SK-N-SH treated with all-trans-retinoic acid at 6 μM for 48 hours (cell line): ENCODE measurements at regions not wholly inside any gene's neighbourhood (a gene's known extent, or its start where the extent isn't known, plus 50 kb on each side); places are given as distances from the start of the nearest gene placed in this dataset.

Source experiments
- ATAC-seq: fragments of 200-7000 bp; cut with Tn5 transposase; 3 replicates; pipeline ENCODE4 v1.9.1; 2020; ENCODE audit warnings: mild to moderate bottlenecking, moderate library complexity
- ARNTL ChIP-seq: fragments of 450-650 bp; formaldehyde crosslinking; IDR thresholded peaks from 2 replicates; pipeline ENCODE4 v1.5.0; 2020; ENCODE audit warnings: low read depth, mild to moderate bottlenecking, moderate library complexity, borderline replicate concordance
- BACH2 ChIP-seq: fragments of 250-450 bp; sonication (Bioruptor Pico); IDR thresholded peaks from 2 replicates; pipeline ENCODE4 v1.9.0; 2021; ENCODE audit warnings: mild to moderate bottlenecking, borderline replicate concordance
- CSDC2 ChIP-seq: fragments of 250-450 bp; sonication (Bioruptor Pico); IDR thresholded peaks from 2 replicates; pipeline ENCODE4 v1.5.0; 2020; ENCODE audit warnings: mild to moderate bottlenecking, moderate library complexity
- ESRRG ChIP-seq: fragments of 250-450 bp; sonication (Bioruptor Pico); IDR thresholded peaks from 2 replicates; pipeline ENCODE4 v1.6.1; 2021; ENCODE audit warnings: mild to moderate bottlenecking
- GLIS3 ChIP-seq: fragments of 250-450 bp; sonication (Bioruptor Pico); IDR thresholded peaks from 2 replicates; pipeline ENCODE4 v1.5.0; 2020; ENCODE audit warnings: mild to moderate bottlenecking, moderate library complexity
- OSR1 ChIP-seq: fragments of 250-450 bp; sonication (Bioruptor Pico); IDR thresholded peaks from 2 replicates; pipeline ENCODE4 v1.8.0; 2022; ENCODE audit warnings: moderate library complexity, mild to moderate bottlenecking, inconsistent platforms
- PPARA ChIP-seq: fragments of 250-450 bp; sonication (Bioruptor Pico); IDR thresholded peaks from 2 replicates; pipeline ENCODE4 v1.5.0; 2020; ENCODE audit warnings: mild to moderate bottlenecking, borderline replicate concordance
- RARB ChIP-seq: fragments of 250-450 bp; sonication (Bioruptor Pico); IDR thresholded peaks from 2 replicates; pipeline ENCODE4 v1.8.0; 2021; ENCODE audit warnings: mild to moderate bottlenecking, moderate library complexity
- SNAI2 ChIP-seq: fragments of 250-450 bp; sonication (Bioruptor Pico); IDR thresholded peaks from 2 replicates; pipeline ENCODE4 v1.5.0; 2020; ENCODE audit warnings: mild to moderate bottlenecking, moderate library complexity
- TCF4 ChIP-seq: fragments of 250-450 bp; sonication (Bioruptor Pico); IDR thresholded peaks from 2 replicates; pipeline ENCODE4 v1.8.0; 2021; ENCODE audit warnings: mild to moderate bottlenecking, moderate library complexity, borderline replicate concordance
- TOX ChIP-seq: fragments of 250-450 bp; sonication (Bioruptor Pico); IDR thresholded peaks from 2 replicates; pipeline ENCODE4 v1.8.0; 2021; ENCODE audit warnings: mild to moderate bottlenecking, moderate library complexity, borderline replicate concordance
- ZC3H10 ChIP-seq: fragments of 250-450 bp; sonication (Bioruptor Pico); IDR thresholded peaks from 2 replicates; pipeline ENCODE4 v1.5.1; 2021; ENCODE audit warnings: mild to moderate bottlenecking, moderate library complexity
- ZFP3 ChIP-seq: fragments of 250-450 bp; sonication (Bioruptor Pico); IDR thresholded peaks from 2 replicates; pipeline ENCODE4 v1.5.0; 2020; ENCODE audit warnings: mild to moderate bottlenecking, moderate library complexity
- ZFP30 ChIP-seq: fragments of 450-650 bp; formaldehyde crosslinking; IDR thresholded peaks from 2 replicates; pipeline ENCODE4 v1.5.0; 2022; ENCODE audit warnings: mild to moderate bottlenecking, moderate library complexity
- ZNF565 ChIP-seq: fragments of 450-650 bp; formaldehyde crosslinking; conservative IDR thresholded peaks from 2 replicates; pipeline ENCODE4 v1.5.0; 2020; ENCODE audit warnings: low read depth, mild to moderate bottlenecking, moderate library complexity
- ZNF70 ChIP-seq: fragments of 450-650 bp; formaldehyde crosslinking; IDR thresholded peaks from 2 replicates; pipeline ENCODE4 v1.5.0; 2020; ENCODE audit warnings: mild to moderate bottlenecking, moderate library complexity
- ZNF8 ChIP-seq: fragments of 450-650 bp; formaldehyde crosslinking; IDR thresholded peaks from 2 replicates; pipeline ENCODE4 v1.5.0; 2020; ENCODE audit warnings: mild to moderate bottlenecking, moderate library complexity
- TF ChIP-seq, protein P1 (sequence below): fragments of 250-450 bp; sonication (Bioruptor Pico); IDR thresholded peaks from 2 replicates; pipeline ENCODE4 v1.8.0; 2021; ENCODE audit warnings: low read depth, mild to moderate bottlenecking, moderate library complexity, borderline replicate concordance
- TF ChIP-seq, protein P2 (sequence below): fragments of 250-450 bp; sonication (Bioruptor Pico); IDR thresholded peaks from 2 replicates; pipeline ENCODE4 v1.5.1; 2020; ENCODE audit warnings: low read depth, mild to moderate bottlenecking, moderate library complexity
- TF ChIP-seq, protein P3 (sequence below): fragments of 250-450 bp; sonication (Bioruptor Pico); IDR thresholded peaks from 2 replicates; pipeline ENCODE4 v1.5.1; 2021; ENCODE audit warnings: mild to moderate bottlenecking, moderate library complexity
- TF ChIP-seq, protein P4 (sequence below): fragments of 250-450 bp; sonication (Bioruptor Pico); IDR thresholded peaks from 2 replicates; pipeline ENCODE4 v1.8.0; 2020; ENCODE audit warnings: mild to moderate bottlenecking, moderate library complexity, borderline replicate concordance
- TF ChIP-seq, protein P5 (sequence below): fragments of 250-450 bp; sonication (Bioruptor Pico); IDR thresholded peaks from 2 replicates; pipeline ENCODE4 v1.5.0; 2020; ENCODE audit warnings: mild to moderate bottlenecking, moderate library complexity

- no peak for TF ChIP-seq ZFP3
- no peak for TF ChIP-seq TOX
- no peak for TF ChIP-seq RARB (CRISPR knock-in tag)
- TF ChIP-seq BACH2: no peak
- no peak for TF ChIP-seq ZNF70
- TF ChIP-seq, protein P1, sequence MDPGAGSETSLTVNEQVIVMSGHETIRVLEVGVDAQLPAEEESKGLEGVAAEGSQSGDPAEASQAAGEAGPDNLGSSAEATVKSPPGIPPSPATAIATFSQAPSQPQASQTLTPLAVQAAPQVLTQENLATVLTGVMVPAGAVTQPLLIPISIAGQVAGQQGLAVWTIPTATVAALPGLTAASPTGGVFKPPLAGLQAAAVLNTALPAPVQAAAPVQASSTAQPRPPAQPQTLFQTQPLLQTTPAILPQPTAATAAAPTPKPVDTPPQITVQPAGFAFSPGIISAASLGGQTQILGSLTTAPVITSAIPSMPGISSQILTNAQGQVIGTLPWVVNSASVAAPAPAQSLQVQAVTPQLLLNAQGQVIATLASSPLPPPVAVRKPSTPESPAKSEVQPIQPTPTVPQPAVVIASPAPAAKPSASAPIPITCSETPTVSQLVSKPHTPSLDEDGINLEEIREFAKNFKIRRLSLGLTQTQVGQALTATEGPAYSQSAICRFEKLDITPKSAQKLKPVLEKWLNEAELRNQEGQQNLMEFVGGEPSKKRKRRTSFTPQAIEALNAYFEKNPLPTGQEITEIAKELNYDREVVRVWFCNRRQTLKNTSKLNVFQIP (CRISPR knock-in tag): no peak
- TF ChIP-seq ZFP30 (CRISPR knock-in tag): no peak
- TF ChIP-seq, protein P2, sequence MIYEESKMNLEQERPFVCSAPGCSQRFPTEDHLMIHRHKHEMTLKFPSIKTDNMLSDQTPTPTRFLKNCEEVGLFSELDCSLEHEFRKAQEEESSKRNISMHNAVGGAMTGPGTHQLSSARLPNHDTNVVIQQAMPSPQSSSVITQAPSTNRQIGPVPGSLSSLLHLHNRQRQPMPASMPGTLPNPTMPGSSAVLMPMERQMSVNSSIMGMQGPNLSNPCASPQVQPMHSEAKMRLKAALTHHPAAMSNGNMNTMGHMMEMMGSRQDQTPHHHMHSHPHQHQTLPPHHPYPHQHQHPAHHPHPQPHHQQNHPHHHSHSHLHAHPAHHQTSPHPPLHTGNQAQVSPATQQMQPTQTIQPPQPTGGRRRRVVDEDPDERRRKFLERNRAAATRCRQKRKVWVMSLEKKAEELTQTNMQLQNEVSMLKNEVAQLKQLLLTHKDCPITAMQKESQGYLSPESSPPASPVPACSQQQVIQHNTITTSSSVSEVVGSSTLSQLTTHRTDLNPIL: no peak
- TF ChIP-seq, protein P3, sequence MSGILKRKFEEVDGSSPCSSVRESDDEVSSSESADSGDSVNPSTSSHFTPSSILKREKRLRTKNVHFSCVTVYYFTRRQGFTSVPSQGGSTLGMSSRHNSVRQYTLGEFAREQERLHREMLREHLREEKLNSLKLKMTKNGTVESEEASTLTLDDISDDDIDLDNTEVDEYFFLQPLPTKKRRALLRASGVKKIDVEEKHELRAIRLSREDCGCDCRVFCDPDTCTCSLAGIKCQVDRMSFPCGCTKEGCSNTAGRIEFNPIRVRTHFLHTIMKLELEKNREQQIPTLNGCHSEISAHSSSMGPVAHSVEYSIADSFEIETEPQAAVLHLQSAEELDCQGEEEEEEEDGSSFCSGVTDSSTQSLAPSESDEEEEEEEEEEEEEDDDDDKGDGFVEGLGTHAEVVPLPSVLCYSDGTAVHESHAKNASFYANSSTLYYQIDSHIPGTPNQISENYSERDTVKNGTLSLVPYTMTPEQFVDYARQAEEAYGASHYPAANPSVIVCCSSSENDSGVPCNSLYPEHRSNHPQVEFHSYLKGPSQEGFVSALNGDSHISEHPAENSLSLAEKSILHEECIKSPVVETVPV (CRISPR knock-in tag): no peak
- TF ChIP-seq SNAI2: no peak
- no peak for TF ChIP-seq PPARA (CRISPR knock-in tag)
- no peak for TF ChIP-seq ZNF8 (CRISPR knock-in tag)
- no peak for TF ChIP-seq ZNF565 (CRISPR knock-in tag)
- no peak for TF ChIP-seq TCF4 (CRISPR knock-in tag)
- no peak for TF ChIP-seq ZC3H10 (CRISPR knock-in tag)
- TF ChIP-seq OSR1 (CRISPR knock-in tag): no peak
- TF ChIP-seq, all 23 proteins: peak for 0
- no peak for ATAC-seq
These were observed 1581.3 kb downstream of the EFNB2 start for GRCh38 chr13:104954210-104954609.

DNA sequence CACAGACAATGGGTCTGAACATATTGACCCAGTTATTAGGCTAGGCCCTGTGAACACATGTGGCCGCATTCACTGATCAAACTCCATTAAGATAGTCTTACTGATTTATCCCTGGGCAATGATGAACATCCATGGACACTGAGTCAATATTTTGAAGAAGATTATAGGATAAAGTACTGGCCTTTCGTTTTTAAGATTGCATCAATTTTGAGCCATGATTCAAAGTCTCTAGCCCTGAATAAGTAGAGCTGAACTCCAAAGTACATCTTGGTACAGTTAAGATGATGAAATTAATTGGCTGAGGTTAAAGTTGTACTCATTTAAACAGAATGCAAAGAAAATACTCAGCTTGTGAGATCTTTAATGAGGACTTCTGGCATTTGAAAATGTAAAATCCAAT, 1581.9 kb downstream of the EFNB2 start:
- no peak for ATAC-seq
- TF ChIP-seq TCF4 (CRISPR knock-in tag) (peak; percentile 51; the same call in 1 of the 2 replicates), GLIS3 (CRISPR knock-in tag) (no peak)

DNA sequence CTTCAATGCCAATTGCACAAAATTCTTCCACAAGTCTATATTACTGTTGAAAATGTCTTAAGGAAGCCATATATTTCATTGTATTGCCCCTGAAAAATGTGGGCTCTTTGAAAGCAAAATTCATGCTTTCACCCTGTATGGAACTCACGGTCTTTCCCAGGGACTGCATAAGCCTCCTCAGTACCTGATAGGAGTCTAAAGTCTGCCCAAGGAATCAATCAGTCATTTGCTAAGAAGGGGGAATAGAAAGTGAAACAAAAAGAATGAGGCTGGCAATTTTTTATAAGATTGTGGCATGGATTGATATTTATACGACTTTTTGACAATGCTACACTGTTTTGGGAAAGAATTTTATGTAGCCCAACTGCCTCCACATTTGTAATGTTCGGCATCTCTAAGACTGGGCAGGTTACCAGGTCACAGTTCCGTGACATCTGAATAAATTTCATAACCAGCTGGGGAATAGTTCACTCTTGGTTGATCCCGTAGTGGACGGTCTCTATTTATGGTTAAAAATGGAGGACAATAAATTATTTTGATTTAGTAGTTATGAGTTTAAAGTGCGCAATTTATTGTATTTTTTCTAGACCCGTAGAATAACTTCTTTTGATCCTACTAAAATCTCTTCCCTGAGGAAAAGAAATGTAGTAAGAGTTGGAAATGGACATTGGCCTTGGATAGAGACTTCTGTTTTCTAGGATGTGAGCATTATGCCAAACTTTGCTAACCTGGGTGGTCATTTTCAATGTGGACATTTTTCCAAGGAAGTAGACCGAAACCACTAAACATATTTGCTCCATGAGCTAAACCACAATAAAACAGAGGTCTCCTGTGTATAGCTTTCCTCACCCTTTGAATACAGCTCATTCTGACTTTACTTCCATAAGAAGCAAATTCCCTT, 1585.4 kb downstream of the EFNB2 start:
- no peak for TF ChIP-seq SNAI2
- no peak for TF ChIP-seq ZNF70
- TF ChIP-seq, protein P1 (CRISPR knock-in tag): no peak
- no peak for TF ChIP-seq ARNTL
- TF ChIP-seq, protein P2: no peak
- no peak for TF ChIP-seq ZNF565 (CRISPR knock-in tag)
- no peak for TF ChIP-seq GLIS3 (CRISPR knock-in tag)
- no peak for TF ChIP-seq ESRRG (CRISPR knock-in tag)
- TF ChIP-seq ZFP30 (CRISPR knock-in tag): no peak
- no peak for TF ChIP-seq ZFP3
- no peak for TF ChIP-seq CSDC2 (CRISPR knock-in tag)
- no peak for TF ChIP-seq RARB (CRISPR knock-in tag)
- TF ChIP-seq TOX: no peak
- no peak for TF ChIP-seq OSR1 (CRISPR knock-in tag)
- TF ChIP-seq BACH2: no peak
- TF ChIP-seq TCF4 (CRISPR knock-in tag): no peak
- no peak for TF ChIP-seq PPARA (CRISPR knock-in tag)
- TF ChIP-seq, protein P4, sequence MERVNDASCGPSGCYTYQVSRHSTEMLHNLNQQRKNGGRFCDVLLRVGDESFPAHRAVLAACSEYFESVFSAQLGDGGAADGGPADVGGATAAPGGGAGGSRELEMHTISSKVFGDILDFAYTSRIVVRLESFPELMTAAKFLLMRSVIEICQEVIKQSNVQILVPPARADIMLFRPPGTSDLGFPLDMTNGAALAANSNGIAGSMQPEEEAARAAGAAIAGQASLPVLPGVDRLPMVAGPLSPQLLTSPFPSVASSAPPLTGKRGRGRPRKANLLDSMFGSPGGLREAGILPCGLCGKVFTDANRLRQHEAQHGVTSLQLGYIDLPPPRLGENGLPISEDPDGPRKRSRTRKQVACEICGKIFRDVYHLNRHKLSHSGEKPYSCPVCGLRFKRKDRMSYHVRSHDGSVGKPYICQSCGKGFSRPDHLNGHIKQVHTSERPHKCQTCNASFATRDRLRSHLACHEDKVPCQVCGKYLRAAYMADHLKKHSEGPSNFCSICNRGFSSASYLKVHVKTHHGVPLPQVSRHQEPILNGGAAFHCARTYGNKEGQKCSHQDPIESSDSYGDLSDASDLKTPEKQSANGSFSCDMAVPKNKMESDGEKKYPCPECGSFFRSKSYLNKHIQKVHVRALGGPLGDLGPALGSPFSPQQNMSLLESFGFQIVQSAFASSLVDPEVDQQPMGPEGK: no peak
- TF ChIP-seq, protein P5, sequence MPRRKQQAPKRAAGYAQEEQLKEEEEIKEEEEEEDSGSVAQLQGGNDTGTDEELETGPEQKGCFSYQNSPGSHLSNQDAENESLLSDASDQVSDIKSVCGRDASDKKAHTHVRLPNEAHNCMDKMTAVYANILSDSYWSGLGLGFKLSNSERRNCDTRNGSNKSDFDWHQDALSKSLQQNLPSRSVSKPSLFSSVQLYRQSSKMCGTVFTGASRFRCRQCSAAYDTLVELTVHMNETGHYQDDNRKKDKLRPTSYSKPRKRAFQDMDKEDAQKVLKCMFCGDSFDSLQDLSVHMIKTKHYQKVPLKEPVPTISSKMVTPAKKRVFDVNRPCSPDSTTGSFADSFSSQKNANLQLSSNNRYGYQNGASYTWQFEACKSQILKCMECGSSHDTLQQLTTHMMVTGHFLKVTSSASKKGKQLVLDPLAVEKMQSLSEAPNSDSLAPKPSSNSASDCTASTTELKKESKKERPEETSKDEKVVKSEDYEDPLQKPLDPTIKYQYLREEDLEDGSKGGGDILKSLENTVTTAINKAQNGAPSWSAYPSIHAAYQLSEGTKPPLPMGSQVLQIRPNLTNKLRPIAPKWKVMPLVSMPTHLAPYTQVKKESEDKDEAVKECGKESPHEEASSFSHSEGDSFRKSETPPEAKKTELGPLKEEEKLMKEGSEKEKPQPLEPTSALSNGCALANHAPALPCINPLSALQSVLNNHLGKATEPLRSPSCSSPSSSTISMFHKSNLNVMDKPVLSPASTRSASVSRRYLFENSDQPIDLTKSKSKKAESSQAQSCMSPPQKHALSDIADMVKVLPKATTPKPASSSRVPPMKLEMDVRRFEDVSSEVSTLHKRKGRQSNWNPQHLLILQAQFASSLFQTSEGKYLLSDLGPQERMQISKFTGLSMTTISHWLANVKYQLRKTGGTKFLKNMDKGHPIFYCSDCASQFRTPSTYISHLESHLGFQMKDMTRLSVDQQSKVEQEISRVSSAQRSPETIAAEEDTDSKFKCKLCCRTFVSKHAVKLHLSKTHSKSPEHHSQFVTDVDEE (CRISPR knock-in tag): no peak

More for the DNA sequence above, 1585.4 kb downstream of the EFNB2 start:
- ATAC-seq: no peak
